ENCODE measurements at regions not wholly inside any gene's neighbourhood (a gene's known extent, or its start where the extent isn't known, plus 50 kb on each side); places are given as distances from the start of the nearest gene placed in this dataset.

DNA sequence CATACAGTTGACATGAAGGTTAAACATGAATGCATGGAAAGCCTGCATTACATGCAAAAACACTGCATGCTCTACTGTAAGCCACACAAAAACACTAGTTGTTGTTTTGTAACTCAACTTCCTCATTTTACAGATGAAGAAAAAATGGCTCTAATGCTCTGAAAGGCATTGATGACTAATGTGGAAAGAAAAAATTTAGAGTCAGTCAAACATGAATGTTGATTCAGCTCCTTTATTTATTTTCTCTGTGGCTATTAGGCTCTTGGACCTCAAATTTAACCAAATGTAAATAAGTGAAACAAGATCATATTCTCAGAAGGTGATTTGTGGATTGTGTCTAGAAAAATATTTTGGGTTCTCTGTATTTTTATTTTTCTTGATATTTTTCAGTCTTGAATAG is 336.7 kb upstream of the ZNF717 start:
- TF ChIP-seq, protein P1, sequence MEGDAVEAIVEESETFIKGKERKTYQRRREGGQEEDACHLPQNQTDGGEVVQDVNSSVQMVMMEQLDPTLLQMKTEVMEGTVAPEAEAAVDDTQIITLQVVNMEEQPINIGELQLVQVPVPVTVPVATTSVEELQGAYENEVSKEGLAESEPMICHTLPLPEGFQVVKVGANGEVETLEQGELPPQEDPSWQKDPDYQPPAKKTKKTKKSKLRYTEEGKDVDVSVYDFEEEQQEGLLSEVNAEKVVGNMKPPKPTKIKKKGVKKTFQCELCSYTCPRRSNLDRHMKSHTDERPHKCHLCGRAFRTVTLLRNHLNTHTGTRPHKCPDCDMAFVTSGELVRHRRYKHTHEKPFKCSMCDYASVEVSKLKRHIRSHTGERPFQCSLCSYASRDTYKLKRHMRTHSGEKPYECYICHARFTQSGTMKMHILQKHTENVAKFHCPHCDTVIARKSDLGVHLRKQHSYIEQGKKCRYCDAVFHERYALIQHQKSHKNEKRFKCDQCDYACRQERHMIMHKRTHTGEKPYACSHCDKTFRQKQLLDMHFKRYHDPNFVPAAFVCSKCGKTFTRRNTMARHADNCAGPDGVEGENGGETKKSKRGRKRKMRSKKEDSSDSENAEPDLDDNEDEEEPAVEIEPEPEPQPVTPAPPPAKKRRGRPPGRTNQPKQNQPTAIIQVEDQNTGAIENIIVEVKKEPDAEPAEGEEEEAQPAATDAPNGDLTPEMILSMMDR (conservative IDR thresholded peaks at IDR 0.05; ENCODE audit: low read depth, low read length), result no peak
- TF ChIP-seq EZH2phosphoT487 (IDR thresholded peaks at IDR 0.05; ENCODE audit: borderline replicate concordance, low read length), result no peak
